ENCODE measurements at regions not wholly inside any gene's neighbourhood (a gene's known extent, or its start where the extent isn't known, plus 50 kb on each side); places are given as distances from the start of the nearest gene placed in this dataset.

GRCh38 chr2:133766164-133766832, 198.0 kb upstream of the NCKAP5 start:
- DNase-seq (ENCODE audit: low read depth in 4 of 4, low spot score in 1 of 4), result no peak

DNA sequence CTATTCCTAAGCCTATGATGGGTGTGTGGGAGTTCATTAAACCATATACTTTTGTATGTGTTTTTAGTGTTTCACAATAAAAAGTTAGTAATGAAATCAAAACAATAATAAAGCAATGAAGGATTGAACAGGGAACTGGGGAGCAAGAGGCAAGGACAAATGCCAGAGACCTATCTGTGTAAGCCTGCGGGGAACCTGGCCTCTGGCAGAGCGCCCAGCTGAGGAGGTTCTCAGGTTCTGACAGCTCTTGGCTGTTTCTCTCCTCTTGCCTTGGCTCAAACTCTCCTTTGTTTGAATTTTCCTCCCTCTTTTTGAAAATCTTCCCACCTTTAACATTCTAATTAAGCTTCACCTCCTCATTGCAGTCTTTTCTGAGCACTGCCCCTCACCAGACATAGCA, 200.0 kb upstream of the NCKAP5 start:
- DNase-seq (ENCODE audit: low read depth in 4 of 4, low spot score in 1 of 4), result no peak

DNA sequence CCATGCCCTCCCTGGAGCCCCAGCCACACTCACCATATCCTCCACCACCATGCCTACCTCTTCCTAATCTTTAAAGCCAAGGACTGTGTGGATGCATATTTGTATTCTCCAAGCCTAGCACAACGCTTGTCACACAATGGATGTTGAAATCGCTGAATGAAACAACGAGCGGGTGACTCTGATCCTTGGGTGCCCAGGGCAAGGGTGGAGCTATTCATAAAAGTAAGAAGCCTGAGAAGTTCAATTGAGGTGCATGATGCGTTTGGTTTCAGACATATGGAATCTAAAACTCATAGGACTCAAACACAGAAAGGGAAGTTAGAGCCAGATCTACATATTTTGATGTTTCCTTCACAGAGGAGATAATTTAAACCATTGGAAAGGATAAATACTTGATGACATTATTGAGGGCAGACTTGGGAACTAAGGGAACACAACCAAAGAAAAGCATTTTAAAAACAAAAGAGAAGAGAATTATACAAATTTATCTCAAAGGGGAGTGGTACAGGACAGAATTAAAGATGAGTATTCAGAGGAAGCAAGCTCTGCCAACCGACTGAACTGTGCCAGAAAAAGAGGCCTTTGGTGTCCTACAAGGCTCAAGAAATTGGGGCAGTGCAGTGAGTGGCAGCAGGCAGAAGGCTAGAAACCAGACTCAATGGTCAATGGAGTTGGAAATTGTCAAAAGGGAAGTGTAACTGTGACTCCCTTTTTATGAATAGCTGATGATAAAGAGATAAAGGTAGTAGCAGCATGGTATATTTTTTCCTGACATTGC, 200.6 kb upstream of the NCKAP5 start:
- no peak for DNase-seq (ENCODE audit: low read depth in 4 of 4, low spot score in 1 of 4)

DNA sequence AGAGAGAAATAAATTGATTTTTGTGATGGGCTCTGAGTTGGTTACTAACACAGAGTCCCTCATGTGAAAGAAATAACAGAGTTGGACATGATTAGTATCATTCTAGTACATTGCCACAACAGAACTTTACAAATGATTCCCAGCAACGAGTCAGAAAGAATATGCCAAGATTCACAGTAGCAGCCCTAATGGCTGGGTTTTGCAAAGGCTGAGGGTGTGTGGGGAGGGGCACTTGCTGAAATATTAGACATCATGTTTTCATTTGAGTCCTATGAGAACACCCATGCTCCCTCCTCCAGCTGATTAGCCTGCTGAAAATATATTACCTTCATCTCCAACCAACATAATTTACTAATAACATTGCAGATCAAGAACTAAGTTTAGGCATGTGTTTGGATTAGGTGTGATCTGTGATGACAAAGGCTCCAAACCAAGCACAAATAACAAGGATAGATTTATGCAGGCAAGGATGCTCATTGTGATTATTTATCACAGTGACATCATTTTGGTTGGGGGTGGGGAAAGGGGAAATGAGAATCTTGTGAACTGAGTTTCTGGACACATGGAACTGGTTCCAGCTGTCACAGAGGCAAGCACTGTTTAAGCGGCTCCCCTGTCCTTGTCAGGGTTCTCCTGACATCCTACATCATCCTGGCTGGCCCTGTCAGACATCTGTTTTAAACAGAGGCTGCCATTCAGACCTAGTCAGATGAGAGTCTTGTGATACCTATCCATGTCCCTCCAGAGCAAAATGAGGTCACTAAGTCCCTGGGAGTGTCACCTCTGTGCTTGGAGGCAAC, 205.8 kb upstream of the NCKAP5 start:
- no peak for DNase-seq (ENCODE audit: low read depth in 4 of 4, low spot score in 1 of 4)

DNA sequence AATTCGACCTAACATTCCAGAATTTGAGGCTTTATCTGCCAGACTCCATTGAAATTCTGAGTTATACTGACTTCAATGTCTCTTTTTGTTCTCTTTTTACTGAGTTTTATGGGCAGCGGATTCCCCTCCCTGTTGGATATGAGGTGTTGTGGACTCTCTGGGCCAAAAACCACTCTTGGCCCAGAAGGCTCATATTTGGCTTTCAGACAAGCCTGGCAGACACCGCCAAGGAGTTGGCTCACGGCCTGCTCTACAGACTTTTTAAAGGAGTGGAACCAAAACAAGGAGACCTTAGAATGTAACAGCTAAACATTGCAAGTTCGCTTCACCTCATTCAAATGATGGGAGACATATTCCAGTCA, 206.4 kb upstream of the NCKAP5 start:
- no peak for DNase-seq (ENCODE audit: low read depth in 4 of 4, low spot score in 1 of 4)

- DNase-seq (ENCODE audit: low read depth in 4 of 4, low spot score in 1 of 4), result no peak
Observed at GRCh38 chr2:133776936-133777573, 208.8 kb upstream of the NCKAP5 start.

GRCh38 chr2:133777574-133777960, 209.3 kb upstream of the NCKAP5 start:
- no peak for DNase-seq (ENCODE audit: low read depth in 4 of 4, low spot score in 1 of 4)

DNA sequence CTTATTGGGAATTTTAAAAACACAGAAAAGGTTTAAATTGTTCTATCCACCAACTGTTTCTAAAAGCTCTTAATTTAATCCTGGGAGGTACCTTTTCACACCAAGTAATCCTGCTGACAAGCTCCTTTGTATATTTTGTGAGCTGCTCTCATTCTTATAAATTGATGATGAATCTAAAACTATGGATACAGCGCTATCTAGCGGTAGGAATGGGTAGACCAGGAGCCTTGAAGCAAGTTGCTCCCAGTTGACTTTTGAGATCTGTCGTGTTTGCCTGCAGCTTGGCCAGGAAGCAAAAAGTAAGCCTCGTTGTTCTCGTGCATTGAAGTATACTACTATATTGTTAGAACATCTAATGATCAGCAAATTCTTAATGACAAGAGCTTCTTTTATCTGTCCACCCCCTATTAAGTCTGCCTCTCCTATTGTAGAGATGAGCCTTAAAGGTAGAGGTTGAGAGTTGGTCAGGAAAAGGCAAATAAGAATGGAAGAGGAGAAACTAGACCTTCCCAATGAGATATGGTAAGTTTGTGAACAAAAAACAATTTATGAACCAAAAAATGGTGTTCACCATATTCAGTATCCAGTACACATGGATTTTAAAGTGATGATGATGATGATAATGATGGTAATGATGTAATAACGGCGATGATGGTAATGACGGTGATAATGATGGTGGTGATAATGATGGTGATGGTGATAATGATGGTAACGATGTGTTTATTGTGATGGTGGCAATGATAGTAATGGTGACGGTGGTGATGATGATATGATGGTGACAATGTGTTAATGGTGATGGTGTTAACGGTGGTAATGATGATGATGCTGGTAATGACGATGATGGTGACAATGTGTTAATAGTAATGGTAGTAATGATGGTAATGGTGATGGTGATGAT, 212.1 kb upstream of the NCKAP5 start:
- no peak for DNase-seq (ENCODE audit: low read depth in 4 of 4, low spot score in 1 of 4)

DNA sequence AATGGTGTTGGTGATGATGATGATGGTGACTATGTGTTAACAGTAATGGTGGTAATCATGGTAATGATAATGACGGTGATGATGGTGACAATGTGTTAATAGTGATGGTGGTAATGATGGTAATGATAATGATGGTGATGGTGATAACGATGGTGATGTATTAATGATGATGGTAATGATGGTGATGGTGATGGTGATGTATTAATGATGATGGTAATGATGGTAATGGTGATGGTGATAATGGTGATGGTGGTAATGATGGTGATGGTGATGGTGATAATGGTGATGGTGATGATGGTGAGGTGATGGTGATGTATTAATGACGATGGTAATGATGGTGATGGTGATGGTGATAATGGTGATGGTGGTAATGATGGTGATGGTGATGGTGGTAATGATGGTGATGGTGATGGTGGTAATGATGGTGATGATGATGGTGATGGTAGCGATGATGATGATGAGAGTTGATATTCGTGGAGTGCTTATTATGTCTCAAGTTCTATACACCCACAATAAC, 212.8 kb upstream of the NCKAP5 start:
- no peak for DNase-seq (ENCODE audit: low read depth in 4 of 4, low spot score in 1 of 4)

DNA sequence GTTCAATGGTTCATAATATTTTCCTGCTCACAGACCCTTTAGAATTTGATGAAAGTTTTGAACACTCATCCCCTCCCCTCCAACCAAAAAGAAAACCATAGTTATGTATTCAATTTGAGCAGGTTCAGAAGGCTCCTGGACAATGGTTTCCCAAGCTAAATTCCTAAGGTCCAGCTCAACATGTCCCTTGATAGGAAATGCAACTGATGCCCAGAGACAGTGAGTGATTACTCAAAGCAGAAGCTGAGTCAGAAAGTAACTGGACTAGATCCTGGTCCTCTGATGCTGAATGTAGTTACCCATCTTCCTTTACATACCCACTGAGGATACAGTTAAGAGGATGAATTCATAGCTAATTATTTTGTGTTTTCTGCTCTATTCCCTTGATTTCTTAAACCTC, 218.9 kb upstream of the NCKAP5 start:
- DNase-seq (ENCODE audit: low read depth in 4 of 4, low spot score in 1 of 4), result no peak

DNA sequence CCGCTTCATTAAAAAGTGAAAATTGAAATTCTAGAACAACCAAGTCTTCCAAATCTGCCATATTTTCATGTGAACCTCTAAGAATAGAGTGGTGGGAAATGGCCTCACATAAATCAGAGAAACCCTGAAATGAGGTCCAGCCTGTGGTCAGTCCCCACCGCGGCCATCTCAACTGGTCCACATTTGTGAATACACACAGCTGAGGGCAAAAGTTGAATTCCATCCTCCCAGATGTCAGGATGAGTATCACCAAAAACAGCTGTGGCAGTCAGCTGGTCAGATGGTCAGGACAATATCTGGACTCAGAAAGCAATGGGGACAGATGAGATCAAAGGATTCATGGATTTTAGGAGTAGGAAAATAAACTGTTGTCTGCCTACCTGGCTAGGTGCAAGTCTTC, 219.4 kb upstream of the NCKAP5 start:
- DNase-seq (ENCODE audit: low read depth in 4 of 4, low spot score in 1 of 4), result no peak

GRCh38 chr2:133788386-133788785, 220.1 kb upstream of the NCKAP5 start:
- no peak for DNase-seq (ENCODE audit: low read depth in 4 of 4, low spot score in 1 of 4)

GRCh38 chr2:133789743-133790142, 221.5 kb upstream of the NCKAP5 start:
- DNase-seq (ENCODE audit: low read depth in 4 of 4, low spot score in 1 of 4), result no peak

DNA sequence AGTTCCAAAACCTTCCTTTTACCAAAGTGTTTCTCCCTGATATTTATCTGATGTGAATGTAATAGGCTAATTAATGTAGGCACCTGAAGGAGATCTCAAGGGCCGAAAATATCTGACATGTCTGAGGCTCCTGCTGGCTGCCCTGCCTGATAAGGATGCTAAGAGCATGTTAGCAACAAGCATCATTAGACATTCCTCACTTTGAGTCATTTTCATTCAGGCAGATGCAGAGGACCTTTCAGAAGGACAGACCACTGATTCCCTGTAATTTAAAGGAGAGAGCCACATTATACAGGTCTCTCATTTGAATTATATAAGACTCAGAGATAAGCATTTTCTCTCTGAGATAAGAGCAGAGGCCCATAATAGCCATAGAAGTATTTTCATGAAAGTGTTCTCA, 222.4 kb upstream of the NCKAP5 start:
- no peak for DNase-seq (ENCODE audit: low read depth in 4 of 4, low spot score in 1 of 4)

GRCh38 chr2:133791191-133791590, 222.9 kb upstream of the NCKAP5 start:
- DNase-seq (ENCODE audit: low read depth in 4 of 4, low spot score in 1 of 4), result no peak

- DNase-seq (ENCODE audit: low read depth in 4 of 4, low spot score in 1 of 4), result no peak
Observed at GRCh38 chr2:133792223-133792622, 224.0 kb upstream of the NCKAP5 start.

GRCh38 chr2:133794114-133794513, 225.9 kb upstream of the NCKAP5 start:
- DNase-seq (ENCODE audit: low read depth in 4 of 4, low spot score in 1 of 4), result no peak

DNA sequence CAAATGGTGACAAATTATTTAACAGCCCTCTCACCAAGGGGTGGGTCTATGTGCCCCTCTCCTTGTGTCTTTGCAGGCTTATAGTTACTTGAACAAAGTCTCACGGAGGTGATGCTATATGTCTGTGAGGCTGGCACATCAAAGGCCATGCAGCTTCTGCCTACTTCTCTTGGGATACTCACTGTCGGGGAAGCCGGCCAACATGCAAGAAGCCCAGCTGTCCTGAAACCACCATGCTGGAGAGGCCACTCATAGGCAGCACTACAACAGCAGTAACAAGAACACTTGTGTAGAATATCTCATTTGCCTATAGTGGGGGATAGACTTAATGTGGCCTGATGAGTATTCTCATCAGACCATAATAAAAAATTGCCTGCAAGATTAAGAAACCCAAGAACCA, 233.7 kb upstream of the NCKAP5 start:
- DNase-seq (ENCODE audit: low read depth in 4 of 4, low spot score in 1 of 4), result no peak

DNA sequence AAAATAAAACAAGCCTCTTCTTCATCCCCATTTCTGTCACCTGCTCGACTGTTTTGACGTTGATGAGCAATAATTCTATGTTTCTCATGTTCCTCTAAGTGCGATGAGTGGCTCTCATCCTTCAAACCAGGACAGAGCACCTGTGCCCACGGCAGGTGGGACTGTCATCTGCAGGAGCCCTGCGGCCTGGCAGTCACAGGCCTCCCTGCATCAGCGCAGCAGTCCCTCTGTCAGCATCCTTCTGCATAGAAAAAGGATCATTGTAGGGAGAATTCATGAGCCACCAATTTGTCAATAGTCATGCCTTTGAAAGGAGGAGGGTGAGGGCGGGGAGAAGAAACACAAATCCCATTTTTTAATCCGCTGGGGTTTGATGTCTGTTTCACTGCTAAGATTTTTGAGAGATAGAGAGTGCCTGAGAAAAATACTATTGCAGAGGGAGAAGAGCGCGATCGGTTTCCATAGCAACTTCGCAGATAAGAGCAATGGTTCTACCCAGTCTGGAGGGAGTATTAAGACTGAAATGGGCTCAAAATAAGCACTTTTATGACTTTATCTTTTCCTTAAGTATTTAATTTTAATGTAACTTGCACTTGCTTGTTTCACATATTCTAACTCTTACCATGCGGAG, 234.3 kb upstream of the NCKAP5 start:
- no peak for DNase-seq (ENCODE audit: low read depth in 4 of 4, low spot score in 1 of 4)

DNA sequence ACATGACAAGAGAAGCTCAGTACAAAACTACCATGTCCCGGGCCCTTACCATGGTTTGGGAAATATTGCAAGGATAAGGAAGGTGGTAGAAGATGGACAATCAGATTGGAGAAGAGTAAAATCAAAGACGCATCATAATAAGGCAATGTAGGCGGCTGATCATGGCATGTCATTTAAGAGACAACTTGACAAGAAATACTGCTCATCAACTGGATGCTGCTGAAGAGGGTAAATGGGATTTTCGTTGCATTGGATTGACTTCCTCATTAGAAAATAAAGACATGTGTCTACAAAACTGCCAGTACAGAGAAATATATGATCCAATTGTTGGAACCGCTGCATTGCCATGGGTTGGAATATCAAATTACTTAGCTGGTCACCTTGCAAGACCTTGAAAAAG, 238.3 kb upstream of the NCKAP5 start:
- DNase-seq (ENCODE audit: low read depth in 4 of 4, low spot score in 1 of 4), result no peak

Data from stimulated activated CD4-positive, alpha-beta T cell treated with anti-CD3 and anti-CD28 coated beads, Interleukin-1b, Interleukin-23, amount 100 ng/mL, for 24 hours (primary cell).